ENCODE measurements at regions not wholly inside any gene's neighbourhood (a gene's known extent, or its start where the extent isn't known, plus 50 kb on each side); places are given as distances from the start of the nearest gene placed in this dataset.

- DNase-seq (ENCODE audit: low read depth) = peak; percentile 84
Observed at GRCh38 chr11:122202951-122203456, 87.0 kb upstream of the BLID start.

GRCh38 chr11:122202161-122202950 lies 86.3 kb upstream of the BLID start:
- peak; percentile 91 for DNase-seq (ENCODE audit: low read depth)

- peak; percentile 54 for DNase-seq (ENCODE audit: low read depth)
Observed at GRCh38 chr11:122201106-122201505, 85.1 kb upstream of the BLID start.

GRCh38 chr11:122199661-122200060 lies 83.6 kb upstream of the BLID start:
- peak; percentile 49 for DNase-seq (ENCODE audit: low read depth)

- DNase-seq (ENCODE audit: low read depth) = no peak
Observed at GRCh38 chr11:122198291-122198983, 82.4 kb upstream of the BLID start.

GRCh38 chr11:122197066-122197987 lies 81.3 kb upstream of the BLID start:
- DNase-seq (ENCODE audit: low read depth) = peak; percentile 100

GRCh38 chr11:122195790-122196189 lies 79.8 kb upstream of the BLID start:
- no peak for DNase-seq (ENCODE audit: low read depth)

- DNase-seq (ENCODE audit: low read depth) = peak; percentile 69
Observed at GRCh38 chr11:122193881-122194480, 78.0 kb upstream of the BLID start.

GRCh38 chr11:122193457-122193856 lies 77.4 kb upstream of the BLID start:
- DNase-seq (ENCODE audit: low read depth) = no peak

GRCh38 chr11:122192634-122193255 lies 76.7 kb upstream of the BLID start:
- DNase-seq (ENCODE audit: low read depth) = peak; percentile 73

GRCh38 chr11:122190768-122191167 lies 74.8 kb upstream of the BLID start:
- DNase-seq (ENCODE audit: low read depth) = no peak

GRCh38 chr11:122189229-122189628 lies 73.2 kb upstream of the BLID start:
- peak; percentile 98 for DNase-seq (ENCODE audit: low read depth)

- no peak for DNase-seq (ENCODE audit: low read depth)
Observed at GRCh38 chr11:122187373-122188165, 71.6 kb upstream of the BLID start.

GRCh38 chr11:122186439-122187080 lies 70.5 kb upstream of the BLID start:
- peak; percentile 96 for DNase-seq (ENCODE audit: low read depth)

- no peak for DNase-seq (ENCODE audit: low read depth)
Observed at GRCh38 chr11:122183933-122184332, 67.9 kb upstream of the BLID start.

GRCh38 chr11:122181893-122182292 lies 65.9 kb upstream of the BLID start:
- DNase-seq (ENCODE audit: low read depth) = no peak

- no peak for DNase-seq (ENCODE audit: low read depth)
Observed at GRCh38 chr11:122181372-122181771, 65.4 kb upstream of the BLID start.

- peak; percentile 99 for DNase-seq (ENCODE audit: low read depth)
Observed at GRCh38 chr11:122179961-122180834, 64.2 kb upstream of the BLID start.
